Non-pigmented ciliary epithelial cell (primary cell): ENCODE measurements at regions not wholly inside any gene's neighbourhood (a gene's known extent, or its start where the extent isn't known, plus 50 kb on each side); places are given as distances from the start of the nearest gene placed in this dataset.
"Not testable (repeated sequence)": the region's sequence is repeated elsewhere in the genome, so short reads cannot be mapped to it uniquely, and the experiment has no call there.

ENCODE experiments used
- DNase-seq: peaks from one replicate; pipeline ENCODE4 v3.0.0-alpha.2; 2010; ENCODE audit warnings: low read depth

GRCh38 chr5:167346461-167346860 lies 945.0 kb upstream of the WWC1 start:
- no peak for DNase-seq

GRCh38 chr5:167348251-167348926 lies 943.1 kb upstream of the WWC1 start:
- DNase-seq: no peak

GRCh38 chr5:167348980-167349379 lies 942.5 kb upstream of the WWC1 start:
- no peak for DNase-seq

GRCh38 chr5:167351316-167351715 lies 940.1 kb upstream of the WWC1 start:
- no peak for DNase-seq

- DNase-seq: no peak
Observed at GRCh38 chr5:167352801-167353200, 938.6 kb upstream of the WWC1 start.

GRCh38 chr5:167355346-167355745 lies 936.1 kb upstream of the WWC1 start:
- DNase-seq: no peak

GRCh38 chr5:167356374-167356773 lies 935.1 kb upstream of the WWC1 start:
- DNase-seq: no peak

GRCh38 chr5:167358868-167359492 lies 932.5 kb upstream of the WWC1 start:
- no peak for DNase-seq

- DNase-seq: no peak
Observed at GRCh38 chr5:167361795-167362194, 929.6 kb upstream of the WWC1 start.

GRCh38 chr5:167363065-167363464 lies 928.4 kb upstream of the WWC1 start:
- DNase-seq: no peak

- DNase-seq: no peak
Observed at GRCh38 chr5:167375125-167375524, 916.3 kb upstream of the WWC1 start.

GRCh38 chr5:167378894-167379723 lies 912.3 kb upstream of the WWC1 start:
- no peak for DNase-seq

- DNase-seq: no peak
Observed at GRCh38 chr5:167381457-167381856, 910.0 kb upstream of the WWC1 start.

- peak; percentile 1 for DNase-seq
Observed at GRCh38 chr5:167389537-167389936, 901.9 kb upstream of the WWC1 start.

GRCh38 chr5:167391286-167391685 lies 900.2 kb upstream of the WWC1 start:
- not testable (repeated sequence) for DNase-seq

GRCh38 chr5:167392240-167392639 lies 899.2 kb upstream of the WWC1 start:
- no peak for DNase-seq

- no peak for DNase-seq
Observed at GRCh38 chr5:167393358-167393757, 898.1 kb upstream of the WWC1 start.

- DNase-seq: no peak
Observed at GRCh38 chr5:167402671-167403070, 888.8 kb upstream of the WWC1 start.

- DNase-seq: no peak
Observed at GRCh38 chr5:167406513-167406912, 884.9 kb upstream of the WWC1 start.

- DNase-seq: no peak
Observed at GRCh38 chr5:167412556-167412955, 878.9 kb upstream of the WWC1 start.

- no peak for DNase-seq
Observed at GRCh38 chr5:167413506-167413905, 877.9 kb upstream of the WWC1 start.

GRCh38 chr5:167414611-167415010 lies 876.8 kb upstream of the WWC1 start:
- DNase-seq: no peak
